ENCODE measurements at regions not wholly inside any gene's neighbourhood (a gene's known extent, or its start where the extent isn't known, plus 50 kb on each side); places are given as distances from the start of the nearest gene placed in this dataset.
"Not testable (repeated sequence)": the region's sequence is repeated elsewhere in the genome, so short reads cannot be mapped to it uniquely, and the experiment has no call there.

GRCh38 chr6:80454197-80454596 lies 347.7 kb downstream of the BCKDHB start:
- FAIRE-seq (no peak), DNase-seq (ENCODE audit: insufficient read length, low spot score) (no peak)

GRCh38 chr6:80449726-80450125 lies 343.3 kb downstream of the BCKDHB start:
- FAIRE-seq: no peak
- DNase-seq (ENCODE audit: insufficient read length, low spot score): no peak

GRCh38 chr6:80446454-80447045 lies 340.1 kb downstream of the BCKDHB start:
- FAIRE-seq (no peak), DNase-seq (ENCODE audit: insufficient read length, low spot score) (no peak)

GRCh38 chr6:80445751-80446150 lies 339.3 kb downstream of the BCKDHB start:
- DNase-seq (ENCODE audit: insufficient read length, low spot score): no peak
- no peak for FAIRE-seq

- FAIRE-seq: no peak
Measured at GRCh38 chr6:80442366-80442765, 335.9 kb downstream of the BCKDHB start.

GRCh38 chr6:80441131-80441530 lies 334.7 kb downstream of the BCKDHB start:
- FAIRE-seq (no peak), DNase-seq (ENCODE audit: insufficient read length, low spot score) (no peak)

More at GRCh38 chr6:80442366-80442765, 335.9 kb downstream of the BCKDHB start:
- no peak for DNase-seq (ENCODE audit: insufficient read length, low spot score)

- FAIRE-seq (no peak), DNase-seq (ENCODE audit: insufficient read length, low spot score) (no peak)
Measured at GRCh38 chr6:80440496-80441115, 334.1 kb downstream of the BCKDHB start.

- no peak for DNase-seq (ENCODE audit: insufficient read length, low spot score)
- FAIRE-seq: no peak
Measured at GRCh38 chr6:80439721-80440470, 333.4 kb downstream of the BCKDHB start.

- FAIRE-seq (no peak), DNase-seq (ENCODE audit: insufficient read length, low spot score) (no peak)
Measured at GRCh38 chr6:80438772-80439171, 332.3 kb downstream of the BCKDHB start.

GRCh38 chr6:80437801-80438200 lies 331.3 kb downstream of the BCKDHB start:
- FAIRE-seq (no peak), DNase-seq (ENCODE audit: insufficient read length, low spot score) (no peak)

GRCh38 chr6:80437221-80437620 lies 330.8 kb downstream of the BCKDHB start:
- DNase-seq (ENCODE audit: insufficient read length, low spot score): no peak
- no peak for FAIRE-seq

GRCh38 chr6:80436663-80437062 lies 330.2 kb downstream of the BCKDHB start:
- DNase-seq (ENCODE audit: insufficient read length, low spot score): no peak

GRCh38 chr6:80435457-80435856 lies 329.0 kb downstream of the BCKDHB start:
- FAIRE-seq (no peak), DNase-seq (ENCODE audit: insufficient read length, low spot score) (no peak)

More at GRCh38 chr6:80436663-80437062, 330.2 kb downstream of the BCKDHB start:
- FAIRE-seq: no peak

GRCh38 chr6:80434691-80435350 lies 328.4 kb downstream of the BCKDHB start:
- no peak for DNase-seq (ENCODE audit: insufficient read length, low spot score)
- FAIRE-seq: no peak

- DNase-seq (ENCODE audit: insufficient read length, low spot score) (no peak), FAIRE-seq (no peak)
Measured at GRCh38 chr6:80433673-80434025, 327.2 kb downstream of the BCKDHB start.

- FAIRE-seq (no peak), DNase-seq (ENCODE audit: insufficient read length, low spot score) (no peak)
Measured at GRCh38 chr6:80433010-80433672, 326.7 kb downstream of the BCKDHB start.

GRCh38 chr6:80425089-80425823 lies 318.8 kb downstream of the BCKDHB start:
- DNase-seq (ENCODE audit: insufficient read length, low spot score): no peak

GRCh38 chr6:80411486-80411885 lies 305.0 kb downstream of the BCKDHB start:
- DNase-seq (ENCODE audit: insufficient read length, low spot score) (no peak), FAIRE-seq (no peak)

More at GRCh38 chr6:80425089-80425823, 318.8 kb downstream of the BCKDHB start:
- no peak for FAIRE-seq

GRCh38 chr6:80407976-80408375 lies 301.5 kb downstream of the BCKDHB start:
- not testable (repeated sequence) for FAIRE-seq; DNase-seq (ENCODE audit: insufficient read length, low spot score)

- no peak for FAIRE-seq
- DNase-seq (ENCODE audit: insufficient read length, low spot score): no peak
Measured at GRCh38 chr6:80404889-80405288, 298.4 kb downstream of the BCKDHB start.
